ENCODE measurements at regions not wholly inside any gene's neighbourhood (a gene's known extent, or its start where the extent isn't known, plus 50 kb on each side); places are given as distances from the start of the nearest gene placed in this dataset.

GRCh38 chr21:35853321-35854239, 206.7 kb downstream of the SETD4 start:
- 82% methylated on average over 2 of the region's 9 CpGs for WGBS (ENCODE audit: insufficient coverage)
- no peaks in the 10 kb centered on the region for H3K36me3 ChIP-seq (ENCODE audit: control insufficient read depth, insufficient read depth, low read length)
- H3K4me3 ChIP-seq (ENCODE audit: low read length), result no peak overlapping the region
- no peak overlapping the region for H3K27ac ChIP-seq (ENCODE audit: low read length)
- no peaks in the 10 kb centered on the region for H3K27me3 ChIP-seq (ENCODE audit: control insufficient read depth, insufficient read depth, low read length)
- no peaks in the 10 kb centered on the region for H3K9me3 ChIP-seq (replicated peaks; ENCODE audit: control insufficient read depth, low read depth, low read length)
- DNase-seq, result peak; percentile 36
- H3K4me1 ChIP-seq (ENCODE audit: control insufficient read depth, insufficient read depth, low read length), result peaks cover 4% of the 10 kb centered on the region

- Histone ChIP-seq H3K36me3 (ENCODE audit: control insufficient read depth, insufficient read depth, low read length) (no peaks in the 10 kb centered on the region), H3K27ac (ENCODE audit: low read length) (no peak overlapping the region), H3K9me3 (replicated peaks; ENCODE audit: control insufficient read depth, low read depth, low read length) (no peaks in the 10 kb centered on the region), H3K4me1 (ENCODE audit: control insufficient read depth, insufficient read depth, low read length) (peaks cover 4% of the 10 kb centered on the region), H3K27me3 (ENCODE audit: control insufficient read depth, insufficient read depth, low read length) (no peaks in the 10 kb centered on the region), H3K4me3 (ENCODE audit: low read length) (no peak overlapping the region)
- WGBS (ENCODE audit: insufficient coverage), result no CpG with 5 or more reads among the region's 2 CpGs
- DNase-seq, result peak; percentile 61
Observed at GRCh38 chr21:35852820-35853219, 207.5 kb downstream of the SETD4 start.

GRCh38 chr21:35850542-35851103, 209.7 kb downstream of the SETD4 start:
- no peak overlapping the region for H3K4me3 ChIP-seq (ENCODE audit: low read length)
- 55% methylated on average over 6 of the region's 9 CpGs for WGBS (ENCODE audit: insufficient coverage)
- no peaks in the 10 kb centered on the region for H3K27me3 ChIP-seq (ENCODE audit: control insufficient read depth, insufficient read depth, low read length)
- H3K9me3 ChIP-seq (replicated peaks; ENCODE audit: control insufficient read depth, low read depth, low read length), result no peaks in the 10 kb centered on the region
- H3K27ac ChIP-seq (ENCODE audit: low read length), result peak overlapping the region; percentile 21
- H3K36me3 ChIP-seq (ENCODE audit: control insufficient read depth, insufficient read depth, low read length), result no peaks in the 10 kb centered on the region
- H3K4me1 ChIP-seq (ENCODE audit: control insufficient read depth, insufficient read depth, low read length), result peaks cover 4% of the 10 kb centered on the region
- no peak for DNase-seq

GRCh38 chr21:35850029-35850428, 210.3 kb downstream of the SETD4 start:
- Histone ChIP-seq H3K36me3 (ENCODE audit: control insufficient read depth, insufficient read depth, low read length) (no peaks in the 10 kb centered on the region), H3K4me1 (ENCODE audit: control insufficient read depth, insufficient read depth, low read length) (peaks cover 4% of the 10 kb centered on the region), H3K27me3 (ENCODE audit: control insufficient read depth, insufficient read depth, low read length) (no peaks in the 10 kb centered on the region), H3K9me3 (replicated peaks; ENCODE audit: control insufficient read depth, low read depth, low read length) (no peaks in the 10 kb centered on the region), H3K27ac (ENCODE audit: low read length) (peak overlapping the region; percentile 21), H3K4me3 (ENCODE audit: low read length) (no peak overlapping the region)
- no CpG with 5 or more reads among the region's 5 CpGs for WGBS (ENCODE audit: insufficient coverage)
- DNase-seq, result peak; percentile 85

- H3K4me3 ChIP-seq (ENCODE audit: low read length), result no peak overlapping the region
- WGBS (ENCODE audit: insufficient coverage), result no CpG with 5 or more reads among the region's 4 CpGs
- no peaks in the 10 kb centered on the region for H3K36me3 ChIP-seq (ENCODE audit: control insufficient read depth, insufficient read depth, low read length)
- no peaks in the 10 kb centered on the region for H3K27me3 ChIP-seq (ENCODE audit: control insufficient read depth, insufficient read depth, low read length)
- peak; percentile 57 for DNase-seq
- H3K27ac ChIP-seq (ENCODE audit: low read length), result no peak overlapping the region
- H3K9me3 ChIP-seq (replicated peaks; ENCODE audit: control insufficient read depth, low read depth, low read length), result no peaks in the 10 kb centered on the region
- peaks cover 4% of the 10 kb centered on the region for H3K4me1 ChIP-seq (ENCODE audit: control insufficient read depth, insufficient read depth, low read length)
Observed at GRCh38 chr21:35849144-35849543, 211.2 kb downstream of the SETD4 start.

- Histone ChIP-seq H3K27ac (ENCODE audit: low read length) (no peak overlapping the region), H3K36me3 (ENCODE audit: control insufficient read depth, insufficient read depth, low read length) (no peaks in the 10 kb centered on the region), H3K4me3 (ENCODE audit: low read length) (no peak overlapping the region), H3K4me1 (ENCODE audit: control insufficient read depth, insufficient read depth, low read length) (no peaks in the 10 kb centered on the region), H3K27me3 (ENCODE audit: control insufficient read depth, insufficient read depth, low read length) (no peaks in the 10 kb centered on the region), H3K9me3 (replicated peaks; ENCODE audit: control insufficient read depth, low read depth, low read length) (no peaks in the 10 kb centered on the region)
- DNase-seq, result no peak
- WGBS (ENCODE audit: insufficient coverage), result 70% methylated on average over 4 of the region's 7 CpGs
Observed at GRCh38 chr21:35843911-35844667, 216.2 kb downstream of the SETD4 start.

- no peak overlapping the region for H3K27ac ChIP-seq (ENCODE audit: low read length)
- H3K36me3 ChIP-seq (ENCODE audit: control insufficient read depth, insufficient read depth, low read length), result no peaks in the 10 kb centered on the region
- no peak overlapping the region for H3K4me3 ChIP-seq (ENCODE audit: low read length)
- H3K4me1 ChIP-seq (ENCODE audit: control insufficient read depth, insufficient read depth, low read length), result no peaks in the 10 kb centered on the region
- WGBS (ENCODE audit: insufficient coverage), result 55% methylated on average over 1 of the region's 2 CpGs
- no peak for DNase-seq
- H3K9me3 ChIP-seq (replicated peaks; ENCODE audit: control insufficient read depth, low read depth, low read length), result no peaks in the 10 kb centered on the region
- H3K27me3 ChIP-seq (ENCODE audit: control insufficient read depth, insufficient read depth, low read length), result no peaks in the 10 kb centered on the region
Observed at GRCh38 chr21:35840949-35841348, 219.4 kb downstream of the SETD4 start.

- Histone ChIP-seq H3K27me3 (ENCODE audit: control insufficient read depth, insufficient read depth, low read length) (no peaks in the 10 kb centered on the region), H3K9me3 (replicated peaks; ENCODE audit: control insufficient read depth, low read depth, low read length) (no peaks in the 10 kb centered on the region), H3K36me3 (ENCODE audit: control insufficient read depth, insufficient read depth, low read length) (no peaks in the 10 kb centered on the region), H3K27ac (ENCODE audit: low read length) (no peak overlapping the region), H3K4me3 (ENCODE audit: low read length) (no peak overlapping the region), H3K4me1 (ENCODE audit: control insufficient read depth, insufficient read depth, low read length) (no peaks in the 10 kb centered on the region)
- DNase-seq, result peak; percentile 87
- no CpG with 5 or more reads among the region's 2 CpGs for WGBS (ENCODE audit: insufficient coverage)
Observed at GRCh38 chr21:35840197-35840799, 220.0 kb downstream of the SETD4 start.

GRCh38 chr21:35838987-35839763, 221.2 kb downstream of the SETD4 start:
- no peak overlapping the region for H3K4me3 ChIP-seq (ENCODE audit: low read length)
- no peaks in the 10 kb centered on the region for H3K9me3 ChIP-seq (replicated peaks; ENCODE audit: control insufficient read depth, low read depth, low read length)
- 84% methylated on average over 3 of the region's 7 CpGs for WGBS (ENCODE audit: insufficient coverage)
- no peak for DNase-seq
- no peak overlapping the region for H3K27ac ChIP-seq (ENCODE audit: low read length)
- H3K27me3 ChIP-seq (ENCODE audit: control insufficient read depth, insufficient read depth, low read length), result no peaks in the 10 kb centered on the region
- H3K4me1 ChIP-seq (ENCODE audit: control insufficient read depth, insufficient read depth, low read length), result no peaks in the 10 kb centered on the region
- no peaks in the 10 kb centered on the region for H3K36me3 ChIP-seq (ENCODE audit: control insufficient read depth, insufficient read depth, low read length)
